ENCODE measurements at regions not wholly inside any gene's neighbourhood (a gene's known extent, or its start where the extent isn't known, plus 50 kb on each side); places are given as distances from the start of the nearest gene placed in this dataset.

GRCh38 chr10:65176994-65177393, 1655.8 kb downstream of the REEP3 start:
- TF ChIP-seq POLR2A (IDR thresholded peaks at IDR 0.05) (no peak), CTCF (IDR thresholded peaks at IDR 0.05) (no peak)

All from body of pancreas (tissue), 4 donors.